CD4-positive, CD25-positive, alpha-beta regulatory T cell (primary cell): ENCODE measurements at regions not wholly inside any gene's neighbourhood (a gene's known extent, or its start where the extent isn't known, plus 50 kb on each side); places are given as distances from the start of the nearest gene placed in this dataset.
"Not testable (repeated sequence)": the region's sequence is repeated elsewhere in the genome, so short reads cannot be mapped to it uniquely, and the experiment has no call there.

ENCODE experiments used
- ATAC-seq, 2 donors: fragments of 150-1000 bp; cut with Tn5 transposase; one replicate each; pipeline ENCODE4 v1.10.0; 2021; ENCODE audit warnings: low read depth in 2 of 2, moderate number of reproducible peaks in 2 of 2, moderate library complexity in 1 of 2
- DNase-seq, 3 donors: peaks; one replicate each; pipeline versions ENCODE4 v3.0.0 to v3.0.0-alpha.2; 2012 to 2022; ENCODE audit warnings: mixed read lengths in 1 of 3
- H3K27ac ChIP-seq: one replicate; pipeline ENCODE4 v1.7.0; 2013; ENCODE audit warnings: mild to moderate bottlenecking, low read length; ENCODE audit not compliant: insufficient read depth, poor library complexity, severe bottlenecking
- H3K27me3 ChIP-seq: one replicate; pipeline ENCODE4 v1.7.0; 2013; ENCODE audit warnings: low read length; ENCODE audit not compliant: control insufficient read depth, insufficient read depth
- H3K36me3 ChIP-seq: one replicate; pipeline ENCODE4 v1.7.0; 2013; ENCODE audit warnings: mild to moderate bottlenecking, low read length, moderate library complexity; ENCODE audit not compliant: control insufficient read depth, insufficient read depth
- H3K4me1 ChIP-seq: 2 replicates; pipeline ENCODE4 v1.7.0; 2013; ENCODE audit warnings: mild to moderate bottlenecking, low read length; ENCODE audit not compliant: insufficient read depth, control insufficient read depth, poor library complexity, severe bottlenecking
- H3K4me3 ChIP-seq: one replicate; pipeline ENCODE4 v1.7.0; 2013; ENCODE audit warnings: low read depth, mild to moderate bottlenecking, low read length, moderate library complexity
- H3K9me3 ChIP-seq, 2 experiments: 1 replicate in 1 of 2; 2 replicates in 1 of 2; pipeline ENCODE4 v1.7.0; 2013; ENCODE audit warnings: low read length in 2 of 2, mild to moderate bottlenecking in 1 of 2, moderate library complexity in 1 of 2; ENCODE audit not compliant: control insufficient read depth in 2 of 2
- H3K27ac Mint-ChIP-seq, 3 donors: one replicate each; pipeline ENCODE4 v1.8.0; 2020 to 2022; ENCODE audit warnings: mild to moderate bottlenecking in 3 of 3, mixed read lengths in 3 of 3, moderate library complexity in 2 of 3
- H3K27me3 Mint-ChIP-seq: one replicate; pipeline ENCODE4 v1.8.0; 2022; ENCODE audit warnings: mild to moderate bottlenecking, mixed read lengths
- H3K36me3 Mint-ChIP-seq: one replicate; pipeline ENCODE4 v1.8.0; 2020; ENCODE audit warnings: mixed read lengths
- H3K4me1 Mint-ChIP-seq, 4 donors: one replicate each; pipeline ENCODE4 v1.8.0; 2020 to 2022; ENCODE audit warnings: mixed read lengths in 4 of 4, mild to moderate bottlenecking in 1 of 4
- H3K4me3 Mint-ChIP-seq, 4 donors: one replicate each; pipeline ENCODE4 v1.8.0; 2020 to 2022; ENCODE audit warnings: mild to moderate bottlenecking in 4 of 4, mixed read lengths in 4 of 4, moderate library complexity in 3 of 4
- H3K9me3 Mint-ChIP-seq, 7 donors: one replicate each; pipeline ENCODE4 v1.8.0; 2020 to 2022; ENCODE audit warnings: mixed read lengths in 7 of 7, mild to moderate bottlenecking in 3 of 7, moderate library complexity in 2 of 7

DNA sequence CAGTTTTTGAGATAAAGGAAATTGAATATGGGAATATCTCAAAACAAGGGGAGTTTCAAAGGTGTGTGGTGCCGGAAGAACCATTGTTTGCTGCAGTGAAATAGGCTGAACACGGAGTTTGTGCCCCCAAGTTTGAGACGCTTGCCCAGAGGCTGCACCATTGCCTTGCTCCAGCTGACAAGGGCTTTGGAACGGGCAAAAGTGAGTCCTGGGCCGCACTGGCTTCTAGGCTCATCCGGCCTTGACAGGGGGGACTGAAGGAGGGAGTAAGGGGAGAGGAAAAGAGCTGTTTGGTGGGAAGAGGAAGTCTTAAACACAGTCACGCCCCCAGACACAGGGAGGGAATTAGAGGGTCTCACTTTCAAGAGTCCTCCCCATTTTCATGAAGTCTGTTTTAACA lies 269.9 kb downstream of the FAM43A start:
- H3K36me3 ChIP-seq = no peaks in the 10 kb centered on the region

DNA sequence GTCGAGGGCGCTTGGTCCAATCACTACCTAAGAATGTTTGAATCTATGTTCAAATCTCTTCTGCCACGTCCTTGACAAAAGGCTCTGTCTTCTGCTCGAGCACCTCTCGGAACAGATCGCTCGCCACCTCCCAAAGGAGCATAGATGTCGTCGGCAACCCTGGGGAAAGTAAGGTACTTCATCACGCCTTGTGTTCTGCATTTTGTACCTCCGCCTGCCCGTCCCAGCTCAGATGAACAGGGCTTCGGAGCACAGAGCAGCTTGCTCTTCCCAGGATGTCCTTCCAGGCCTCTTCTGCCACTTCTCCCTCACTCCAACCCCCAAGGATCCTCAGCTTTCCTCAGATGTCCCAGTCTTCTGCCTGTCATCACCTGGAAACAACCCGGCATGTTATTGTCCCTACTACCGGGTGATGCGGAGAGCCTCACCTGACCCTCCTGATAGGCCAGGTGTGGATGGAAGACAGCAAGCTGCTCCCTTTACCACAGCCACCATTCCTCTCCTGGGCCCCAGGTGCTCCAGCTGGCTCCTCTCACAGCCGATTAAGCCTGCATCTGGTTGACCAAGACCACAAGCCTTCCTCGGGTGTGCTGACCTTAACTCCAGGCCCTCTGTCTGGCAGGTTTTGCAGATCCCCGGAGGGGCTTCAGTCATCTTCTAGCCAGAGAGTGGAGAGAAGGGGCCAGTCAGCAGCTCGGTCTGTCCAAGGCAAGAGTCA lies 270.5 kb downstream of the FAM43A start:
- Mint-ChIP-seq H3K4me3 (no peak overlapping the region), H3K4me1 (peaks cover 0 to 6% (median 0%) of the 10 kb centered on the region in 4 donors), H3K27ac (no peak overlapping the region), H3K9me3 (no peaks in the 10 kb centered on the region), H3K36me3 (no peaks in the 10 kb centered on the region), H3K27me3 (peaks cover 14% of the 10 kb centered on the region)
- H3K4me3 ChIP-seq = no peak overlapping the region
- no peak overlapping the region for H3K27ac ChIP-seq
- H3K27me3 ChIP-seq = no peaks in the 10 kb centered on the region
- DNase-seq (no peak), ATAC-seq (no peak)
- H3K9me3 ChIP-seq = no peaks in the 10 kb centered on the region
- no peaks in the 10 kb centered on the region for H3K4me1 ChIP-seq
- no peaks in the 10 kb centered on the region for H3K36me3 ChIP-seq

More for the DNA sequence above, 269.9 kb downstream of the FAM43A start:
- ATAC-seq = no peak
- Mint-ChIP-seq H3K36me3 (no peaks in the 10 kb centered on the region), H3K27ac (no peak overlapping the region), H3K9me3 (no peaks in the 10 kb centered on the region), H3K27me3 (peaks cover 14% of the 10 kb centered on the region), H3K4me3 (no peak overlapping the region), H3K4me1 (peaks cover 0 to 6% (median 0%) of the 10 kb centered on the region in 4 donors)
- DNase-seq = no peak
- Histone ChIP-seq H3K27ac (no peak overlapping the region), H3K4me3 (no peak overlapping the region), H3K9me3 (no peaks in the 10 kb centered on the region), H3K4me1 (no peaks in the 10 kb centered on the region), H3K27me3 (no peaks in the 10 kb centered on the region)

DNA sequence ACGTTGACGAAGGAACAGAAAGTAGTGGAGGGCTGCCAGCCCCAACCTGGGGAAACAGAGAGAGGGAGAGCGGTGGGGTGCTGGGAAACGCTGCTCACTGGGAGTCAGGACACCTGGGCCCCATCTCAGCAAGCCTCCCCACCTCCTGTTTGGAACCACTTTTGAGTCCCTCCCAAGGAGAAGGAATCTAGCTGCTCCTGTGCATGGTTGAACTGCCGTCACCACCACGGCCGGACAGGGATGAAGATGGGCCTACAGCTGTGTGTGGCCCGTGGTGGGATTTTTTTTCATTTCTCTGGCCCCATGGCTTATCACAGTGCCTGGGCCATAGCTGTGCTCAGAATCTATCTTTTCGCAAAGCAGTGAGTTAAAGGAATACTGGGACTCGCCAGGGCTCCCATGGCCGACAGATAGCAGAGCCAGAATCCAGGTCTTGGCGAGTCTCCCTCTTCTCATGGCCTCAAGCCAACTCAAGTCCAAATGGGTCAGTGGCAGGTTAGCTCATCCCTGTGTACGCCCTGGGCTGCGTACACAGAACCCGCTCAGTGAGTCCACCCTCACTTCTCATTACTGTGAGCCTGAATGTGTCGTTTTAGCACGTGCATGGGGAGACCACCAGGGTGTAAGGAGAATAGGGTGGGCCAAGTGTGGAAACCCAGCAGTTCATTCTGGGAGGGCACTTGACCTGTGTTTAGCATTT lies 271.2 kb downstream of the FAM43A start:
- Mint-ChIP-seq H3K4me3 (no peak overlapping the region), H3K9me3 (no peaks in the 10 kb centered on the region)
- no peak for ATAC-seq

DNA sequence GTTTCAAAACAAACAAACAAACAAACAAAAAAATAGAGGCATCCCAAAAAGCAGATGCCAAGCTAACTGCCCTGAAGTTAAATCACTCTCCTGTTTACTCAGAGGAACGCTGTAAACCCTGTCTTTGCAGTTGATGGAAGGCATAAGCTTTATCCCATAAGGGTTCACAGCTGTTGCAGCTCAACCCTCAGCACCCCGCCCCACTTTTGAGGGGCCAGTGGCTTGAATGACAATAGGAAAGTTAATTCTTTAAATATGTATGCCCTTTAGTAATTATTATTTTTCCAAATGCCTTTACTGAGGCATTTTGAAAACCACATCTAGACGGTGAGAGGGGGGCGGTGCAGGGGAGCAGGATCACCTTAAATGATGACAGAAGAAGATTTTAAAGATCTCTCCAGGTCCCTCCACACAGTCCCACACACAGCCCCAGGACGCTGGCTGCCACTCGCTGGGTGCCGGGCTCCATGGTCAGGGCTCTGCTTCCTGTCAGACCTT lies 272.1 kb downstream of the FAM43A start:
- Mint-ChIP-seq H3K27me3 (peaks cover 9% of the 10 kb centered on the region), H3K36me3 (no peaks in the 10 kb centered on the region), H3K27ac (no peak overlapping the region), H3K4me1 (no peaks in the 10 kb centered on the region), H3K4me3 (no peak overlapping the region), H3K9me3 (no peaks in the 10 kb centered on the region)
- Histone ChIP-seq H3K4me3 (no peak overlapping the region), H3K27me3 (no peaks in the 10 kb centered on the region), H3K36me3 (no peaks in the 10 kb centered on the region), H3K9me3 (no peaks in the 10 kb centered on the region), H3K4me1 (no peaks in the 10 kb centered on the region), H3K27ac (no peak overlapping the region)
- no peak for DNase-seq
- no peak for ATAC-seq

More for the DNA sequence above, 271.2 kb downstream of the FAM43A start:
- H3K4me1 ChIP-seq = no peaks in the 10 kb centered on the region
- Mint-ChIP-seq H3K36me3 (no peaks in the 10 kb centered on the region), H3K4me1 (peaks cover 0 to 6% (median 0%) of the 10 kb centered on the region in 4 donors), H3K27me3 (peaks cover 9% of the 10 kb centered on the region), H3K27ac (no peak overlapping the region)
- no peak overlapping the region for H3K27ac ChIP-seq
- DNase-seq = no peak
- H3K4me3 ChIP-seq = no peak overlapping the region
- H3K9me3 ChIP-seq = no peaks in the 10 kb centered on the region
- H3K36me3 ChIP-seq = no peaks in the 10 kb centered on the region
- no peaks in the 10 kb centered on the region for H3K27me3 ChIP-seq

DNA sequence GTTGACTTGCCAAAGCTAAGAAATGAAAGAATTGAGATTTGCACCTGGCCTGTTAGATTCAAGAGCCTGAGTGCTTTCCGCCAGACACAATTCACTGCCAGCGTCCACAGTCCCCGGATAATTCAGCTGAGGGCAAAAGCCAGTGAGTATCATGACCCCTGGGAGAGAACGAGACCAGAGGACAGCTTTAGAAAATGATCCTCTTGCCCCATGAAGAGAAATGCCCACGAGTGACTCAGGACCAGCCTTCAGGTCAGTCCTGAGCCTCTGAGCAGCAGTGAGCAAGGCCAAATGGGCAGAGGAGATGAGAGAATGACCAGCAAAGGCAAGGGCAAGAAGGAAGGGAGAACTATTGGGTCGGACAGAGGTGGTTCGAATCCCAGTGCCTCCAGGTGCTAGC lies 273.5 kb downstream of the FAM43A start:
- H3K27me3 Mint-ChIP-seq = peaks cover 14% of the 10 kb centered on the region
- H3K27me3 ChIP-seq = no peaks in the 10 kb centered on the region
- ATAC-seq = no peak
- H3K36me3 Mint-ChIP-seq = no peaks in the 10 kb centered on the region
- DNase-seq = no peak
- H3K4me3 ChIP-seq = no peak overlapping the region
- H3K4me3 Mint-ChIP-seq = no peak overlapping the region
- H3K36me3 ChIP-seq = no peaks in the 10 kb centered on the region
- no peak overlapping the region for H3K27ac ChIP-seq
- H3K9me3 Mint-ChIP-seq = no peaks in the 10 kb centered on the region
- H3K9me3 ChIP-seq = no peaks in the 10 kb centered on the region
- H3K4me1 Mint-ChIP-seq = no peaks in the 10 kb centered on the region
- no peaks in the 10 kb centered on the region for H3K4me1 ChIP-seq
- no peak overlapping the region for H3K27ac Mint-ChIP-seq

DNA sequence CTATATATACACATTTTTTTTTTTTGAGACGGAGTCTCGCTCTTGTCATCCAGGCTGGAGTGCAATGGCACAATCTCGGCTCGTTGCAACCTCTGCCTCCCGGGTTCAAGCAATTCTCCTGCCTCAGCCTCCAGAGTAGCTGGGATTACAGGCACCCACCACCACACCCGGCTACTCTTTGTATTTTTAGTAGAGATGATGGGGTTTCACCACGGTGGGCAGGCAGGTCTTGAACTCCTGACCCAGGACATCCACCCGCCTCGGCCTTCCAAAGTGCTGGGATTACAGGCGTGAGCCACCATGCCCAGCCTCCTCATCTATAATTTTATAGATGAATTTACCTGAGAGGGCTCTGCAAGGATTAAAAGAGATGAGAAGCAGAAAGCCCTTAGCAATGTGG lies 274.0 kb downstream of the FAM43A start:
- H3K27me3 Mint-ChIP-seq = peaks cover 14% of the 10 kb centered on the region
- not testable (repeated sequence) for H3K27ac ChIP-seq, H3K4me3 ChIP-seq, H3K4me1 ChIP-seq, H3K36me3 Mint-ChIP-seq, H3K36me3 ChIP-seq, H3K4me1 Mint-ChIP-seq, H3K9me3 Mint-ChIP-seq, H3K9me3 ChIP-seq, H3K27ac Mint-ChIP-seq, H3K27me3 ChIP-seq, H3K4me3 Mint-ChIP-seq, DNase-seq, ATAC-seq

DNA sequence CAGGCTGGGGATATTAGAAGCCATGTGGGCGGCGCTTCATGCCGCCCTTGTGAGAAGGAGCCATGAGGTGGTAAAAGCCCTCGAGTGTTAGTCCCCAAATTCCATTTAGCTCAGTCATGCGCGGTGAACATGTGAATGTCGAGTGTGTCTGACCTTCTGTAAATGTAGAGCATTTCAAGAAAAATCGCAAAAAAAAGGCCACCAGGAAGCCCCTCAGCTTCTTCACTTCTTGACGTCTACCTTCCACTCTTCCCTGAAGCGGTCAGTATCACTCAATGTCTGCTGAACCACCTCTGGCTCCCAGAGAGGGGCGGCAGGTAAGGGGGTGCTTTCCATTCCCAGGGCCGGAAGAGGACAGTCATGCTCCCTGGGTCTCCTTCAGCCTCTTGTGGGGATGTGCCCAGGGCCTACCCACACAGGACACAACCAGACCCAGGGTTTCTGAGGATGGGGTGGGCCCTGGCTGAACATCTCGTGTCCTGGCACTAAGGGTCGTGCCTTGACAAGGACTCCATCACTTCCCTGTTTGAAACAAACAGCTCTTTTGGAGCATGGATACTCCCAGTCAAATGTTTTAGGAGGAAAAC lies 274.9 kb downstream of the FAM43A start:
- Histone ChIP-seq H3K27me3 (no peaks in the 10 kb centered on the region), H3K27ac (no peak overlapping the region), H3K9me3 (no peaks in the 10 kb centered on the region), H3K4me1 (no peaks in the 10 kb centered on the region), H3K4me3 (no peak overlapping the region), H3K36me3 (no peaks in the 10 kb centered on the region)
- Mint-ChIP-seq H3K4me3 (no peak overlapping the region), H3K27ac (no peak overlapping the region), H3K4me1 (no peaks in the 10 kb centered on the region), H3K36me3 (no peaks in the 10 kb centered on the region), H3K9me3 (no peaks in the 10 kb centered on the region), H3K27me3 (peaks cover 11% of the 10 kb centered on the region)
- ATAC-seq (no peak), DNase-seq (no peak)
